SK-N-SH treated with all-trans-retinoic acid at 6 μM for 48 hours (cell line): ENCODE measurements at regions not wholly inside any gene's neighbourhood (a gene's known extent, or its start where the extent isn't known, plus 50 kb on each side); places are given as distances from the start of the nearest gene placed in this dataset.

Source experiments
- ATAC-seq: fragments of 200-7000 bp; cut with Tn5 transposase; 3 replicates; pipeline ENCODE4 v1.9.1; 2020; ENCODE audit warnings: mild to moderate bottlenecking, moderate library complexity
- ARNTL ChIP-seq: fragments of 450-650 bp; formaldehyde crosslinking; IDR thresholded peaks from 2 replicates; pipeline ENCODE4 v1.5.0; 2020; ENCODE audit warnings: low read depth, mild to moderate bottlenecking, moderate library complexity, borderline replicate concordance
- BACH2 ChIP-seq: fragments of 250-450 bp; sonication (Bioruptor Pico); IDR thresholded peaks from 2 replicates; pipeline ENCODE4 v1.9.0; 2021; ENCODE audit warnings: mild to moderate bottlenecking, borderline replicate concordance
- CREB5 ChIP-seq: fragments of 250-450 bp; sonication (Bioruptor Pico); IDR thresholded peaks from 2 replicates; pipeline ENCODE4 v1.5.1; 2020; ENCODE audit warnings: low read depth, mild to moderate bottlenecking, moderate library complexity
- CSDC2 ChIP-seq: fragments of 250-450 bp; sonication (Bioruptor Pico); IDR thresholded peaks from 2 replicates; pipeline ENCODE4 v1.5.0; 2020; ENCODE audit warnings: mild to moderate bottlenecking, moderate library complexity
- CSRNP3 ChIP-seq: fragments of 250-450 bp; sonication (Bioruptor Pico); IDR thresholded peaks from 2 replicates; pipeline ENCODE4 v1.5.1; 2021; ENCODE audit warnings: mild to moderate bottlenecking, moderate library complexity
- ESRRG ChIP-seq: fragments of 250-450 bp; sonication (Bioruptor Pico); IDR thresholded peaks from 2 replicates; pipeline ENCODE4 v1.6.1; 2021; ENCODE audit warnings: mild to moderate bottlenecking
- GLIS3 ChIP-seq: fragments of 250-450 bp; sonication (Bioruptor Pico); IDR thresholded peaks from 2 replicates; pipeline ENCODE4 v1.5.0; 2020; ENCODE audit warnings: mild to moderate bottlenecking, moderate library complexity
- OSR1 ChIP-seq: fragments of 250-450 bp; sonication (Bioruptor Pico); IDR thresholded peaks from 2 replicates; pipeline ENCODE4 v1.8.0; 2022; ENCODE audit warnings: moderate library complexity, mild to moderate bottlenecking, inconsistent platforms
- PATZ1 ChIP-seq: fragments of 250-450 bp; sonication (Bioruptor Pico); IDR thresholded peaks from 2 replicates; pipeline ENCODE4 v1.8.0; 2020; ENCODE audit warnings: mild to moderate bottlenecking, moderate library complexity, borderline replicate concordance
- PPARA ChIP-seq: fragments of 250-450 bp; sonication (Bioruptor Pico); IDR thresholded peaks from 2 replicates; pipeline ENCODE4 v1.5.0; 2020; ENCODE audit warnings: mild to moderate bottlenecking, borderline replicate concordance
- SNAI2 ChIP-seq: fragments of 250-450 bp; sonication (Bioruptor Pico); IDR thresholded peaks from 2 replicates; pipeline ENCODE4 v1.5.0; 2020; ENCODE audit warnings: mild to moderate bottlenecking, moderate library complexity
- TCF4 ChIP-seq: fragments of 250-450 bp; sonication (Bioruptor Pico); IDR thresholded peaks from 2 replicates; pipeline ENCODE4 v1.8.0; 2021; ENCODE audit warnings: mild to moderate bottlenecking, moderate library complexity, borderline replicate concordance
- ZC3H10 ChIP-seq: fragments of 250-450 bp; sonication (Bioruptor Pico); IDR thresholded peaks from 2 replicates; pipeline ENCODE4 v1.5.1; 2021; ENCODE audit warnings: mild to moderate bottlenecking, moderate library complexity
- ZFP3 ChIP-seq: fragments of 250-450 bp; sonication (Bioruptor Pico); IDR thresholded peaks from 2 replicates; pipeline ENCODE4 v1.5.0; 2020; ENCODE audit warnings: mild to moderate bottlenecking, moderate library complexity
- ZFP30 ChIP-seq: fragments of 450-650 bp; formaldehyde crosslinking; IDR thresholded peaks from 2 replicates; pipeline ENCODE4 v1.5.0; 2022; ENCODE audit warnings: mild to moderate bottlenecking, moderate library complexity
- ZNF565 ChIP-seq: fragments of 450-650 bp; formaldehyde crosslinking; conservative IDR thresholded peaks from 2 replicates; pipeline ENCODE4 v1.5.0; 2020; ENCODE audit warnings: low read depth, mild to moderate bottlenecking, moderate library complexity
- ZNF70 ChIP-seq: fragments of 450-650 bp; formaldehyde crosslinking; IDR thresholded peaks from 2 replicates; pipeline ENCODE4 v1.5.0; 2020; ENCODE audit warnings: mild to moderate bottlenecking, moderate library complexity
- TF ChIP-seq, protein P1 (sequence below): fragments of 250-450 bp; sonication (Bioruptor Pico); IDR thresholded peaks from 2 replicates; pipeline ENCODE4 v1.5.0; 2020; ENCODE audit warnings: mild to moderate bottlenecking, moderate library complexity
- TF ChIP-seq, protein P2 (sequence below): fragments of 250-450 bp; sonication (Bioruptor Pico); IDR thresholded peaks from 2 replicates; pipeline ENCODE4 v1.8.0; 2021; ENCODE audit warnings: low read depth, mild to moderate bottlenecking, moderate library complexity, borderline replicate concordance

DNA sequence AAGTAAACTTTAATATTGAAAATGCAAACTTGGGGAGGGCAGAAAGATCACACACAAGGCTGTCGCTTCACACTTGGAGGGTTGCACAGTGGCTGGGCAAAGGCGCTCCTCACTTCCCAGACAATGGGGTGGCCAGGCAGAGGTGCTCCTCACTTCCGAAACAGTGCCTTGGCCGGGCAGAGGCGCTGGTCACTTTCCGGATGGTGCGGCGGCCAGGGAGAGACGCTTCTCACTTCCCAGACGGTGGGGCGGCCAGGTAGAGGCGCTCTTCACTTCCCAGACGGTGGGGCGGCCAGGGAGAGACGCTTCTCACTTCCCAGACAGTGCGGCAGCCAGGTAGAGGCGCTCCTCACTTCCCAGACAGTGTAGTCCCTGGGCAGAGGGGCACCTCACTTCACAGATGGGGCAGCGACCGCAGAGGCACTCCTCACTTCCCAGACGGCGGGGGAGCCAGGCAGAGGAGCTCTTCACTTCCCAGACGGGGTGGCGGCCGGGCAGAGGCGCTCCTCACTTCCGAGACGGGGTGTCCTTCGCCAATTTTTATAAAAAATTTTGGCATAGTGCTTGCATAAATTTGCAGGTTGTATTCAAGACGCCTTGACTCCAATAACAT, 140.8 kb upstream of the PZP start:
- TF ChIP-seq ZFP3 (CRISPR knock-in tag) (no peak), ARNTL (no peak), PATZ1 (no peak), OSR1 (CRISPR knock-in tag) (no peak), ZNF70 (CRISPR knock-in tag) (no peak), BACH2 (CRISPR knock-in tag) (no peak), ESRRG (CRISPR knock-in tag) (no peak), ZFP30 (no peak), CSDC2 (no peak), ZNF565 (no peak), TCF4 (no peak), SNAI2 (no peak), CSRNP3 (CRISPR knock-in tag) (no peak), GLIS3 (no peak)
- TF ChIP-seq, protein P1, sequence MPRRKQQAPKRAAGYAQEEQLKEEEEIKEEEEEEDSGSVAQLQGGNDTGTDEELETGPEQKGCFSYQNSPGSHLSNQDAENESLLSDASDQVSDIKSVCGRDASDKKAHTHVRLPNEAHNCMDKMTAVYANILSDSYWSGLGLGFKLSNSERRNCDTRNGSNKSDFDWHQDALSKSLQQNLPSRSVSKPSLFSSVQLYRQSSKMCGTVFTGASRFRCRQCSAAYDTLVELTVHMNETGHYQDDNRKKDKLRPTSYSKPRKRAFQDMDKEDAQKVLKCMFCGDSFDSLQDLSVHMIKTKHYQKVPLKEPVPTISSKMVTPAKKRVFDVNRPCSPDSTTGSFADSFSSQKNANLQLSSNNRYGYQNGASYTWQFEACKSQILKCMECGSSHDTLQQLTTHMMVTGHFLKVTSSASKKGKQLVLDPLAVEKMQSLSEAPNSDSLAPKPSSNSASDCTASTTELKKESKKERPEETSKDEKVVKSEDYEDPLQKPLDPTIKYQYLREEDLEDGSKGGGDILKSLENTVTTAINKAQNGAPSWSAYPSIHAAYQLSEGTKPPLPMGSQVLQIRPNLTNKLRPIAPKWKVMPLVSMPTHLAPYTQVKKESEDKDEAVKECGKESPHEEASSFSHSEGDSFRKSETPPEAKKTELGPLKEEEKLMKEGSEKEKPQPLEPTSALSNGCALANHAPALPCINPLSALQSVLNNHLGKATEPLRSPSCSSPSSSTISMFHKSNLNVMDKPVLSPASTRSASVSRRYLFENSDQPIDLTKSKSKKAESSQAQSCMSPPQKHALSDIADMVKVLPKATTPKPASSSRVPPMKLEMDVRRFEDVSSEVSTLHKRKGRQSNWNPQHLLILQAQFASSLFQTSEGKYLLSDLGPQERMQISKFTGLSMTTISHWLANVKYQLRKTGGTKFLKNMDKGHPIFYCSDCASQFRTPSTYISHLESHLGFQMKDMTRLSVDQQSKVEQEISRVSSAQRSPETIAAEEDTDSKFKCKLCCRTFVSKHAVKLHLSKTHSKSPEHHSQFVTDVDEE (CRISPR knock-in tag), result no peak
- ATAC-seq, result no peak

GRCh38 chr12:9347328-9348127, 139.3 kb upstream of the PZP start:
- ATAC-seq, result no peak
- no peak for TF ChIP-seq ZC3H10 (CRISPR knock-in tag)

DNA sequence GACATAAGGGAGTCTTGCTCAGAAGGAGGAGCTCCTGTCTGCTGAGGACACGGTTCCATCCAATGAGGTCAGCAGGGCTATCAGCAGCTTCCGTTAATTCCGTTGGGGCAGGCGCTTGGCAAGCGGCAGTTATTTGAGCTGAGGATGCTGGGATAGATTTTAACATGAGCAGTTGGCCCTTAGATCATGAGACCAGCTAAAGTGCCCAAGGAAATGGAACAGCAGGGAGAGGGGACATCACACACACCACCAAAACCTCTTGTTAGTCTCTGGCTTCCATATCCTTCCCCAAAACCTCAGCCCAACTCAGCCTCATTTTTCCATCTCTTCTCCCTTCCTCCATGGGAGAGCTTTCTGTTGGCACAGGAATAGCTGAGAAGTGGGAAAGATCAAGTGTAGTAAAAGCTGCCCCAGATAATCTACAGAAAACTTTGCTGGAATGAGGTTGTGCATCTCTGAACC, 138.7 kb upstream of the PZP start:
- no peak for ATAC-seq

GRCh38 chr12:9345171-9345570, 137.0 kb upstream of the PZP start:
- no peak for ATAC-seq
- TF ChIP-seq ESRRG (CRISPR knock-in tag) (no peak), ZFP30 (no peak), PATZ1 (no peak), ZFP3 (CRISPR knock-in tag) (no peak), PPARA (CRISPR knock-in tag) (no peak), SNAI2 (no peak), ZNF70 (CRISPR knock-in tag) (no peak), CSRNP3 (CRISPR knock-in tag) (no peak), CREB5 (CRISPR knock-in tag) (no peak)
- TF ChIP-seq, protein P2, sequence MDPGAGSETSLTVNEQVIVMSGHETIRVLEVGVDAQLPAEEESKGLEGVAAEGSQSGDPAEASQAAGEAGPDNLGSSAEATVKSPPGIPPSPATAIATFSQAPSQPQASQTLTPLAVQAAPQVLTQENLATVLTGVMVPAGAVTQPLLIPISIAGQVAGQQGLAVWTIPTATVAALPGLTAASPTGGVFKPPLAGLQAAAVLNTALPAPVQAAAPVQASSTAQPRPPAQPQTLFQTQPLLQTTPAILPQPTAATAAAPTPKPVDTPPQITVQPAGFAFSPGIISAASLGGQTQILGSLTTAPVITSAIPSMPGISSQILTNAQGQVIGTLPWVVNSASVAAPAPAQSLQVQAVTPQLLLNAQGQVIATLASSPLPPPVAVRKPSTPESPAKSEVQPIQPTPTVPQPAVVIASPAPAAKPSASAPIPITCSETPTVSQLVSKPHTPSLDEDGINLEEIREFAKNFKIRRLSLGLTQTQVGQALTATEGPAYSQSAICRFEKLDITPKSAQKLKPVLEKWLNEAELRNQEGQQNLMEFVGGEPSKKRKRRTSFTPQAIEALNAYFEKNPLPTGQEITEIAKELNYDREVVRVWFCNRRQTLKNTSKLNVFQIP (CRISPR knock-in tag), result no peak

More for the DNA sequence above, 138.7 kb upstream of the PZP start:
- no peak for TF ChIP-seq CREB5 (CRISPR knock-in tag)
- TF ChIP-seq, all 23 proteins: peak for 0
